HG03432 (cell line): ENCODE measurements at regions not wholly inside any gene's neighbourhood (a gene's known extent, or its start where the extent isn't known, plus 50 kb on each side); places are given as distances from the start of the nearest gene placed in this dataset.
"Not testable (repeated sequence)": the region's sequence is repeated elsewhere in the genome, so short reads cannot be mapped to it uniquely, and the experiment has no call there.

Experiments used
- ATAC-seq: cut with Tn5 transposase; IDR thresholded peaks from one replicate; pipeline ENCODE4 v1.9.1; 2021; ENCODE audit warnings: mild to moderate bottlenecking, moderate library complexity; ENCODE audit not compliant: unreplicated experiment

DNA sequence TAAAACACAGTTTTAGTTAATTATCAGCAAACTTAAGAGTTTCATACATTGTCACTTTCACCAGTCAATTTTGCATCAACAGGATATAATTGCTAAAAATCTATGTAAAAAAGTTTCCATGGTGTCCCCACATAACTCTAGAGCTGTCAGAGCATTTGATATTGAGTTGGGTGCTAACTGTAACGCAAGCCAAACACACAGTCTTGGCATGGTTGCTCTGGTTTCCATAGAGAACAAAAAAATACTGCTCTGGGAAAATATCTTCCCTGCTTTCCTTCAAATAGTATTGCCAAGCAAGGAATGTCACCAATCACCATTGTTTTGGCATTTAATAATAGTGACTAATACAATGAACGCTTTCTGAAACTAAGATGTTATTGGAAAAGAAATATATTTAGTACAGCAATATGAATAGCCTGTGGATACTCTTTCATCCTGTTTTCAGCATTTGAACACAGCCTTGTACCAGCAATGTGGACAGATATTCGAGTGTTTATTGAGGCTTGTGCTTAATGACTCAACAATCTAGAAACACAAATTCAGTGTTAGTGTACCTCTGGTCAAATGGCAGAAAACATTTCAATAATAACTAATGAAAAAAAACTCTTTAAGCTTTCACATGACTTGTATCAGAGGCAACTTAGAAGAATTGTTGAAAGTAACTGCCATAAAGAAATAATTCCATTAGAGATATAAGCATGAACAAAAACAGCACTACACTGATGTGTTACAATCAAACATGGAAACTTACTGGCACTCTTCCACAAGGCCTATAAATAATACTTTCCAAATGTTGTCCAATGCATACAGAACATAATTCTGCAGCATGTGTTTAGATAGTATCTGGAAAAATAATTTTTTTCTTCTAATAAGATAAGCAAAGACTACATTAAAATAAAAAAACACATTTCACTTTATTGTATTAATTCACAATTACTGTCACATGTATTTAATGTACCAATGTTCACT, 1469.5 kb upstream of the CELF2 start:
- ATAC-seq = no peak

DNA sequence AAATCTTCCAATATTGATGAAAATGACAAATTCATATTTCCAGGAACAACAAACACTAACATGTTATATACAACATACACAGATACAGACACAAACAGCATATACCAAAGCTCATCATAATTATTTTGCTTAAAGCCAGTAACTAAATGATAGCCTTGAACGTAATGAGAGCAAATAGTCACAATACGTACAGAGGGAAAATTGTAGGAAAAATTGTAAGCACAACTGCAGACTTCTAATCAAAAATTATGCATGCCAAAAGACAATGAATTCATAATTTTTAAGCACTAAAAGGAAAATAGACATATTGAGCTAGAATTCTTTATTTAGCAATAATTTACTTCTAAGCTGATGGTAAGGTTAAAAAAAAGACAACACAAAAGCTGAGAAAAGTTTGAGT, 1466.9 kb upstream of the CELF2 start:
- ATAC-seq = no peak

DNA sequence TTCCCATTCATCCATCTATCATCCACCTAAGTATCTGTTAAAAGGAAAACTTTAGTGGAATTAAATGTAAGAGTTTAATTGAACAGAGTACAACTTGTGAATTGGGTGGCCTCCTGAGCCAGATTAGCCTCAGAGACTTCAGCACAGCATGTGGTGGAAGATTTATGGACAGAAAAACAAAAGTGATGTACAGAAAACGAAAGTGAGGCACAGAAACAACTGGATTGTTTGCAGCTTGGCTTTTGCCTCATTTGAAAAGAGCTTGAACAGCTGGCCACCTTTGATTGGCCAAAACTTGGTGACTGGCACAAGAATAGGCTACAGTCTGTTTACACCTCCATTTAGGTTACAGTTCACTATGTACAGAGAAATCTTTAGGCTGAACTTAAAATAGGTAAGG, 1463.4 kb upstream of the CELF2 start:
- no peak for ATAC-seq

DNA sequence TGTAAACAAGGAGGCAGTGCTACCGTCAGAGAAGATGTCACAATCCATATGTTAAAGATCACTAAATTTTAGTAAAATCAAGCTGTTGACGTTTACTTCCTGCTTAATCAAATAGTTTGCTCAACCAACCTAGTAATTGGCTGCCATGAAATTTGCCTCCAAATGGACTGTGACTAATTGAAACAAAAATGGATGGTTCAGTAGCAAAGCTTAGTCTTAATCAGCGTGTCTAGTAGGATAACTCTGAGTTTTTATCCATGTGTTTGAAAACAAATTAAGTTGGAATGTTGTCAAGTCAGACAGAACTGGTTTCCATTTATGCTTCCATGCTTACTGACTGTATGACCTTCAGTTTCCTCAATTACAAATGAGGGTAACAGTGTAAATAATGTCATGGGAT, 1456.7 kb upstream of the CELF2 start:
- ATAC-seq = no peak

DNA sequence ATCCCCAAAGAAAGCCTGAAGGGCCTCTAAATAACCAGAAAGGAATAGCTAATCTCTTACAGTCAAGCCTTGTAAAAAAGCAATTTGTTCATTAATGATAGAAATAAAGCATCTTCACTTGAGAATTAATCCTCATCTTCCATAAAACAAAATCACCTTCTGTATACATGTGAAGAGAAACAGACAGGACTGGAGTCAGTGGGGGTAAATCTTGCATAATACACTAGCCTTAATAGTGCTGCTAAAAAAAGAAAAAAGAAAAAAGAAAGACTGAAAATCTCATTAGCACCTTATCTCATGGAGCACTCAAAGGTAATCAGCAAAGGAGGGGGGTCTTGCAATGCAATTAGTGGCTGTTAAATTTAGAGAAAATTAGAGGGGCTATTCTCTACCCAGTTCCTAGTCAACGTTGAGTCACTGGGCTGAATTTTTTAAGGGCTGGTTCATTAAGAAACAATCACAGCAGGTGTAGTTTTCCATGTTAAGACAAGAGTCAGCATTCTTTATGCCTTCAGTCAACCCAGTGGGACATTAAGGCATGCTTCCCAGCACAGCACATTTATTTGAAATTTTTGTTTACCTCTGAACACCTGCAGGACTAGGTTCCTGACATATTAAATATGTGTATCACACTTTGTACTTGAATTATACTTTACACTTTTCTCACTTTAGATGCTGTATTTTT, 1455.7 kb upstream of the CELF2 start:
- ATAC-seq = no peak

DNA sequence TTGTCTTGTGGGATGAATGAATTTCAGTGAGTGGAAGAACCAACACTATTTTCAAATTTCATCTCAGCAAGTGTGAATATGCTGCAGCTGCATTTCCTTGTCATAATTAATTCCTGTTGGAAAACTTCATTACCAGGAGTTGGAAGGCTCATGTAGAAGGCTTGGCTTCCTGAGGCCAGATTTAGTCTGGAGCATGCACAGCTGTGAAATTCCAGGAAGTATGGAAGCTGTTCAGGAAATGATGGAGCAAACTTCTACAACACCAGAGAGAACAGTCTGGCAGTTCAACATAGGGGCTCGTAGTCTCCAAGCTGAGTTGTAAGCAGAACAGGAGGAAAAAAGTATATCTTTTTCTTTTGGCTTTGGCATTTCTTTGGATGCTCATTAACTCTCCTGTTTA, 1439.9 kb upstream of the CELF2 start:
- ATAC-seq = no peak

DNA sequence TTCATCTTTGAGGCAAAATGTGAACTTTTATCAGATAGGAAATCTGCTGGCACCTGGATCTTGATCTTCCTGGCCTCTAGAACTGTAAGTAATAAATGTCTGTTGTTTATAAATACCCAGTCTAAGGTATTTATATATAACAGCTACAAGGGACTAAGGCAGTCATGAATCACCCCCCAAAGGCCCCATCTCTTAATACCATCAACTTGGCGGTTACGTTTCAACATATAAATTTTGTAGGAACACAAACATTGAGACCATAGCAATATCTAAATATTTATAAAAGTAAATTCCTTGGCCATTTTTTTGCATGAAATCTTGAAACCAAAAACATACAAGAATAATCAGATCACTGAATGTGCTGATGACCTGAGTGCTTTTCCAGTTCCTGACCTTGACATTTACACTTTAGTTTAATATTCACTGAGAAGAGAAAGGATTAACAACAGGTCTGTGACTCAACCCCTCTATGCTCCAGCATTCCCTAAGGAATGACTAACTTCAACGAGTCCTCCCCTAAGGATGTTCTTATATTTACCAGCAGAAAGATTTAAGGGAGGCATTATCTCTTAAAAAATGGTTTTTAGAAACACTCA, 1438.5 kb upstream of the CELF2 start:
- ATAC-seq = no peak

DNA sequence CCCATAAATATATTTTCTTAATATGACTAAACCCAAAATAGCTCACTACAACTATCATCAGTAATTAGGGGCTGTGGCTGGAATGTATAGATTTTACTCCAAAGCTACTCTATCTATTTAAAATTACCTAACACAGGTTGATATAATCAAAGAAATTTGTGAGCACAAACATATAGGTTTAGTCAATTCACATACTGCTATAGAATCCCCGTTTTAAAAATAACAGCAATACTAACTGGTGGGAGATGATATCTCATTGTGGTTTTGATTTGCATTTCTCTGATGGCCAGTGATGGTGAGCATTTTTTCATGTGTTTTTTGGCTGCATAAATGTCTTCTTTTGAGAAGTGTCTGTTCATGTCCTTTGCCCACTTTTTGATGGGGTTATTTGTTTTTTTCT, 1434.9 kb upstream of the CELF2 start:
- not testable (repeated sequence) for ATAC-seq

DNA sequence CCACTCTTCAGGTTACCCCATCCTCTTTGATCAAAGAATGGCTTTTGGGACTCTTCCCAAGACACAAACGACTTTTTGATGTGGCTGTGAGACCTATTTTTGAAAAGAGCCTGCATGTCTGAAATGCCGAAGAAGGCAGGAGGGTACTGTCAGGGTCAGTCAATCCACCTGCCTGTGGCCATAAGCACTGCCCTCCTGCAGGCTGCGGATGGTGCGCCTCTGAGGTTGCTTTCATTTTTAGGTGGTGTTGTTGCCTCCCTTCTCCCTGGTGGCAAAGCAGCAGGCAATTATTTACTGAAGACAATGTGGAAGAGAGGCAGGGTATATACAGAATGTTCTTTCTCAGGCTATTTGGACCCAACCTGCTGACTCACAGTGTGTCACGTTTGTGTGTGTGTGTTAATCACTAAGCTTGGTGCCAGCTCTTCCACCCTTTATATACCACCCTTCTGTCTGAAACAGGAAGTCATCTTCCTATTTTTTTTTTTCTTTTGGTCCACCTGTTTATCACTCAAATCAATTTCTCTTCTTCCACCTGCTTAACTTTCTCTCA, 1421.2 kb upstream of the CELF2 start:
- ATAC-seq = no peak

DNA sequence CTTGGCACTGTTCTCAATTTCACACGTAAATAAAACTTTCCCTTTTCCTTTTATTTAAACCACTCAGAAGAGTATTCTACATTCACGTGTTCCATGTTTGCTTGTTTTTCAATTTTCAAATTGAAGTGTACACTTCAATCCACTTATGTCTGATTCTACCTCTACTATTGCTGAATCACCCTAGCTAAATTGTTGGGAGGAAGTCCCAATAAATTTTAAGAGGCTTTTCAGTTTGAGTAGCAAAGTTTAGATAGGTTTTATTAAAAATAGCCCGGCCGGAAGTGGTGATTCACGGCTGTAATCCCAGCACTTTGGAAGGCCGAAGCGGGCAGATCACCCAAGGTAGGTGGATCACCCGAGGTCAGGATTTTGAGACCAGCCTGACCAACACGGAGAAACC, 1414.7 kb upstream of the CELF2 start:
- ATAC-seq = no peak

DNA sequence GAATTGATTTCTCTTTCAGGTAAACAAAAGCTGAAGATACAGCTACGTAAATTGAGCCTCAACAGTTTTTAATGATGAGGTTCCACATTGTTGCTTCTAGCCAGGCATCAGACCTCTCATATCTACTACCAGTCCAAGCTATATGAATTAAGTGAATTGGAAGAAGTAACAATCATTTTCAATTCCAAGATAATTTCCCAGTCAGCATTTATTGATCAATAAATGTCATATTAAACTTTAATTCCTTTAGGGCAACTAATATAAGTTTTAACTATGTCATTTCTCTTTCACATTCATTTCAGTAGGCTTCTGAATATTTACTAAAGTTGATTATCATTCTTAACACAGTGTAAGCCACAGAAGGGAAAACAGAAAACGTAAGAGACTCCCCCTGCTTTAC, 1413.7 kb upstream of the CELF2 start:
- ATAC-seq = no peak

DNA sequence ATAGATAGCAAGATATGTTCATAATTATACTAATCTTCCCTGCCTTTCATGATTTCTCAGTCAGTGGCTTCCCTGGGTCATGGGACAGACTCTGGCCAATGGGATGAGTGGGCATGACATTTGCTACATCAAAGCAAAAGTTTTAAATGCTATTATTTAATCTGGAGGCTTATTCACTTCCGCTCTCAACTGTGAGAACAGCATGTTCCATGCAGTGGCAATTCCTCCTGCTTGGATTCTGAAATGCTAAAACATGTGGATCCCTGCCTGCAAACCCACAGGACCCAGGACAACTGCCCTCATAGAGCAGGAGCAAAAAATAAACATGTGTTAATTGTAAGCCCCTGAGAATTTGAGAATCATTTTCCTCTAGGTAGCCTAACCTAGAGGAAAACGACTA, 1412.4 kb upstream of the CELF2 start:
- no peak for ATAC-seq

DNA sequence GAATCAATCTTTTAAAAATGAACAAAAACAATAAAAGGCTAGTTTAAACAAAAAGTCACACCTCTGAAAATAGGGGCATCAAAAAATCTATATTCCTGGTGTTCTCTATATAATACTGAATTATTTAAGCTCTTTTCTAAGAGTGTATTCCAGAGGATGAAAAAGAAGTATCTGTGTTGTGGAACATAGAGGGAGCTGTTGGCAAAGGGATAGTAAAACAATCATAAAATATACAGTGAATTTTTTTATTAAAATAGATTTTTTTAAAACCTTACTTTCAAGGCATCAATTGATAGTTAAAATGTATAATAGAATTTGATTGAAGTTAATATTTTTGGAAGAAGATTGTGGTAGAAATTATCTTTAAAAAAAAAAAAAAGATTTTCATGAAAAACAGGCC, 1409.1 kb upstream of the CELF2 start:
- ATAC-seq = no peak

DNA sequence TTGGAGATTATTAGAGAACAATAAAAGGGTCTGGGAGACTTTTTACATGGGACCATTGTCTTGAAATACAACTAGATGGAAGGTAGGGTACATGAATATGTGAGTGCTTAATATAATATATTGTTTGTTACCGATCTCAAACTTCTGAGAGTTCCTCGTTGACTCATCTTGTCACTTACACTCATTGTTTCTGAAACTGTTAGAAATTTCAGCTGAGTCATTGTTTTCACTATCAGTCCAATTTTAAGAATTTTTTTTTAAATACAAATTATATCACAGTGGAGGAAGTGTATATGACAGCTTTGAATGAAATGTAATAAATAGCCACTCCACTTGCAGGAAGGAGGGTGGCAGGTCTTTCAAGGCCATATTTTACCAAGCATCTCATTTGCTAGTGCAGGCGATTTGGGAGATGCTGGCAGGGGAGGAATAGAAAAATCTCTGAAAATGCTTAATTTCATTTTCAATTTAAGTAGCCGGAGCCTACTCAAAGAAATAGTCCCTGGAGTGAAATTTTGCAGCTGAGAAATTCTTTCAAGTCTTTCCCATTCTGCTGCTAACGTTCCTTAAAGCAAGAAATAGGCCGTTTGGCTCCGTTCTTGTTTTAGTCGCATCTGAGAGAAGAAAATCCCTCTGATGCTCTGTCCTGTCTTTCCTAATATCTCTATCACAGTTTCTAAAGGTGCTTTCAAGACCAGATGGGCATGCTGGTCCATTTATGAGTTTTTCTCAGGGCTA, 1404.2 kb upstream of the CELF2 start:
- ATAC-seq = peak; percentile 93

DNA sequence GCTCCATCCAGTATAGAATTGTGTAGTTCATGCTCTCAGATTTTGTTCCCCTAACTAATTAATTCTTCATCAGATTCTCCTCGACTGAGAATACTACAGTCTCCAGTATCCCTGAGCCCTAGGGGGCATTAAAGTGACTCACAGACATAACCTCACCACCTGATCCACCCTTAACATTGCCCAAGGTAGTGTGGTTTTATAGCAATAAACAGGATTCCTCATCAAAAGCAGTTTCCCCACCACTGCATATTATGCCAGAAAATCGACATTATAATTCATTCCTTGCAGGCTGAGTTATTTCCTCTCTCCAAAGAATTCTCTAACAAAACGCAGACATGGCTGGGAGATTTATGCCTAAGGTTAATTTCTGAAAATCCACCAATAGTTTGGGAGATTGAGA, 1402.5 kb upstream of the CELF2 start:
- ATAC-seq = no peak

DNA sequence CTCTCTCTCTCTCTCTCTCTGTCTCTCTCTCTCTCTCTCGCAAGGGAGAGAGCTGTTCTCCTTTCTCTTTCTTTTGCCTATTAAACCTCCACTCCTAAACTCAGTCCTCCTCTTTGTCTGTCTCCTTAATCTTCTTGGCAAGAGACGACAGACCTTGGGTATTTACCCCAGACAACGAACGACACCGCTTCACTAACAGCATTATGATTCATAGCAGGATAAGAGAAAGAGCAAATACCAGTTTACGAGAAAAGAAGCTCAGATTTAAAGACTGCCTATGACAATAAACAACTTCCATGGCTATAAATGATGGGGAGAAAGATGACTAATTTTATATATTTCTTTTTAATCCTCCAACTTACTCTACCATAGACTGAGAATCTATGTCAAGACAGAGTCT, 1396.5 kb upstream of the CELF2 start:
- ATAC-seq = no peak

DNA sequence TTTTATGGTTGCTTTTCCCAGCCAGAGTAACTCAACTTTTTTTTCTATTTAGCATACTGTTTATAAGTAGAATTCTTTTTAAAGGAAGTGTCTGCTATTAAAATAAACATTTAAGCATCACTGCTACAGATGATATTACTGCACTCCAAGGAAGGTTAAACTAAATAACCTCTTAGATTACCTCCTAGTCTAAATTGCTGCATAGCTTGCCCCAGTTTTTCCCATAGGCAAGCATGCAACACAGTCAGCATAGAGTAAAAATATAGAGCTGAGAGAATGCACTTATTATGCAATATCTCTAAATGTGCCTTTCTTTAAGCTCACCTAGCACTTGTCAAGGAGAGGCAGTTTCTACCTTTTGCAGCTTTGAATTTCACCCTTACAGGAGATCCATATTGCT, 1392.4 kb upstream of the CELF2 start:
- ATAC-seq = no peak

DNA sequence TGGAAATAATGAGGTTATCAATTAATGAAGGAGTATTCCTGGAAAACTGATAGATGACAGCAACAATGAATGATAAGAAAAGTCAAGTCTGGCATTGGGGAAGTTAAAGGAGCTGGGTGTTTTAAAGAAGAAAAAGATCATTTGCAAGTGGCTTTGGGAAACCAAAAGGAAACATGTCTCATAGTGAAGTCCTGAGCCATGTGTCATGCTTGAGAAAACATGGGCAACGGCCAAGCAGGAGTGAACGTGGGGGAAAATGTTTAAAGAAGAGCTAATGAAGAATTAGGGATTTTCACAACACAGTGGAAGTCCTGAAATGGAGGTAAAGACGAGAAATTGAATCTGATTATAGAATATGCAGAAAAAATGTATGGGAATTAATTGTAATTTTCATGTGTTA, 1383.2 kb upstream of the CELF2 start:
- ATAC-seq = no peak

DNA sequence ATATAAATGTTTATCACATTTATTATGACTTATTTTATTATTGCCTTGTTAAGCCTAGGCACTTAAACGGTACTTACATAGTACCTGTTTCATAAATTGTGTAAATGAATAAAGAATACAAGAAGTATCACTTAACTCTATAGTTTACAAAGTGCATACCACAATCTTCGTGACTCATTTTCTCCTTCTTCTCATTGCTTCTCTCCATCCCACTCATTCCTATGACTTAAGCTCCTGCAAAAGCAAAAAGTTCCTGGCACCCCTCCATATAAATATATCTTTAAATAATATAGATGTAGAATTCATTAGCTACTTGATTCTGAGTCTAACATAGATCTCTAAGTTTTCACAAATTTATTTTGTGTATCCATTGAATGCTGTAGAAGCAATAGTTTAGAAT, 1382.0 kb upstream of the CELF2 start:
- no peak for ATAC-seq

DNA sequence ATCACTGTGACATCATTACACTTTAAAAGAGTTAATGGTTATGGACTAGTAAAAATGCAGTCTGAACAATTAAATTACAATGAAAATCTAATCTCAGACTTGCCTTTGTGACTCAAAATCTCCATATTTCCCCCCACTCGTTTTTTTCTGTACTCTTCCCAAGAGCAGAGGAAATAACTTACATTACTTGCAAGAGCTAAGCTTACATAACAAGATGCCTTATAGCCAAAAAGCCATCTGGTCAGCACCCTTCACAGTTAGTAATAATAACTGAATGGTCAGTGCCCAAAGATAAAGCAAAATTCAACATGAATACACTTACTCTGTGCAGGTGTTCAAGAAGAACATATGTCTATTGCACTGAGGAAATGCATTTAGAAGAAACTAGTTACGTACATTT, 1381.5 kb upstream of the CELF2 start:
- ATAC-seq = no peak

DNA sequence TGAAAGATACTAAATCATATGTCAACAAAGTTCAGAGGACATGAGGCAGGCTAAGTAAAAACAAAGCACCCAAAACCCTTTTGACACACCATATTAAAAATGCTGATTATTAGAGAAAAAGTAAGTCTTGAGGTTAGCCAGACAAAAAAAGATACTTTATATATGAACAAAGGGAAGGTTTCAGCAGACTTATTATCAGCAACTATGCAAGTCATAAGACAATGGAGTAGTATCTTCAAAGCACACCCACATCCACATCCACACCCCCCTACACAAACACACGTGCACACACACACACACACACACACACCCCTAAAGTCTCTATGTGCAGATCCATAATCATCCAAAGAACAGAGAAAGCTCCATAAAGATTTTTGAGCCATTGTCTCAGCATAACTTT, 1373.9 kb upstream of the CELF2 start:
- ATAC-seq = no peak
